A673 (cell line): ENCODE measurements at regions not wholly inside any gene's neighbourhood (a gene's known extent, or its start where the extent isn't known, plus 50 kb on each side); places are given as distances from the start of the nearest gene placed in this dataset.

Experiments used
- BruUV-seq: library from RNA; stranded (reverse); fragments of 400-500 nt; replicated peaks from 2 replicates; lab custom pipeline; 2021; lab: Mats Ljungman, UMichigan
- CTCF ChIA-PET: fragments of 300-600 bp; sonication (Branson Sonifier 250); formaldehyde crosslinking; loops from one replicate; lab custom pipeline; 2022; ENCODE audit warnings: antibody characterized with exemption; lab: Charles Lee
- POLR2A ChIA-PET: fragments of 300-600 bp; sonication (Branson Sonifier 250); formaldehyde crosslinking; loops from one replicate; lab custom pipeline; 2022; ENCODE audit warnings: antibody characterized with exemption; ENCODE audit not compliant: low non-redundant PET; lab: Charles Lee
- DNase-seq: peaks from one replicate; pipeline ENCODE4 v3.0.0-alpha.2; 2015; ENCODE audit warnings: low spot score
- H3K27ac ChIP-seq: fragments of 200-600 bp; sonication (generic); 2 replicates; pipeline ENCODE4 v1.5.1; 2016; ENCODE audit warnings: mixed run types, low read depth, mild to moderate bottlenecking, mixed read lengths, antibody characterized with exemption, low read length; ENCODE audit not compliant: poor library complexity, severe bottlenecking
- H3K27me3 ChIP-seq: fragments of 200-600 bp; sonication (generic); replicated peaks from 2 replicates; pipeline ENCODE4 v1.6.1; 2017; ENCODE audit warnings: mixed run types, low read depth, mild to moderate bottlenecking, mixed read lengths, antibody characterized with exemption, low read length; ENCODE audit not compliant: insufficient read depth, poor library complexity
- H3K36me3 ChIP-seq: fragments of 200-600 bp; sonication (generic); 2 replicates; pipeline ENCODE4 v1.6.1; 2016; ENCODE audit warnings: mixed run types, mild to moderate bottlenecking, mixed read lengths, antibody characterized with exemption, low read length; ENCODE audit not compliant: insufficient read depth, poor library complexity, severe bottlenecking
- H3K4me1 ChIP-seq: fragments of 200-600 bp; sonication (generic); 2 replicates; pipeline ENCODE4 v1.6.1; 2017; ENCODE audit warnings: mixed run types, mild to moderate bottlenecking, mixed read lengths, antibody characterized with exemption, low read length; ENCODE audit not compliant: insufficient read depth, poor library complexity, severe bottlenecking
- H3K4me3 ChIP-seq: fragments of 200-600 bp; sonication (generic); 2 replicates; pipeline ENCODE4 v1.5.1; 2016; ENCODE audit warnings: low read depth, mixed run types, mild to moderate bottlenecking, mixed read lengths, low read length; ENCODE audit not compliant: poor library complexity, severe bottlenecking
- H3K9me3 ChIP-seq: fragments of 200-600 bp; sonication (generic); 2 replicates; pipeline ENCODE4 v1.6.1; 2016; ENCODE audit warnings: mixed run types, low read depth, mild to moderate bottlenecking, mixed read lengths, antibody characterized with exemption, low read length; ENCODE audit not compliant: poor library complexity, severe bottlenecking
- CTCF ChIP-seq: fragments of 300-800, 200-600 bp; sonication (generic); conservative IDR thresholded peaks from 2 replicates; pipeline ENCODE4 v1.5.1; 2017; ENCODE audit warnings: low read depth, mild to moderate bottlenecking, antibody characterized with exemption, low read length, moderate library complexity, mixed read lengths
- EZH2 ChIP-seq: fragments of 200-600 bp; sonication (generic); IDR thresholded peaks from 2 replicates; pipeline ENCODE4 v1.6.1; 2017; ENCODE audit warnings: borderline replicate concordance, low read depth, mild to moderate bottlenecking, mixed read lengths, antibody characterized with exemption, low read length; ENCODE audit not compliant: poor library complexity, severe bottlenecking
- intact Hi-C: fragments of 100-400 bp; cut with micrococcal nuclease; formaldehyde crosslinking; loops from one replicate; pipeline ENCODE4 v1.10.0; 2022; ENCODE audit not compliant: unreplicated experiment

GRCh38 chr7:52764492-52765169 is 270.8 kb upstream of the POM121L12 start:
- intact Hi-C loops, result no loop called here
- TF ChIP-seq CTCF, result no peak
- TF ChIP-seq EZH2, result no peak

DNA sequence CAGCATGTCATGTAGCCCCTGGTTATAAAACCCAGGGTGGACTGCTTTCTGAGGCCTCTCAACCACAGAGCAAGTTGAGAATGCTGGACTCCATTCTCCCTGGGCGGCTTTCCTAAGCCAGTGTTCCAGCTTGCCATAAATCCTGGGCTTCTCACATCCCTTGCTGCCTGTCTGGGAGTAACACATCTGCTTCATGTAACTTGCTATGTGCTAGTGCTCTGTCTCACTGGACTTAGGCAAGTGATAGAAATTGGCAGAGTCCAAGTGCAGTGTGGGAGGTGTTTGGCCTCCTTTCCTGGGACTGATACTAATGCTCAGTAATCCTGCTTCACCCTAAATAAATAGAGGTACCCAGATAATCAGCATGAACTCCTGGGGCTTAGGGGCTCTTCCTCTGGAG is 277.1 kb upstream of the POM121L12 start:
- Histone ChIP-seq H3K27ac (no peak overlapping the region), H3K4me3 (no peak overlapping the region), H3K4me1 (no peaks in the 10 kb centered on the region), H3K9me3 (peaks cover 57% of the 10 kb centered on the region), H3K36me3 (no peaks in the 10 kb centered on the region), H3K27me3 (no peaks in the 10 kb centered on the region)
- ChIA-PET POLR2A (no interaction called here), CTCF (no interaction called here)
- TF ChIP-seq EZH2 (no peak), CTCF (no peak)
- intact Hi-C loops, result no loop called here
- BruUV-seq, result no TSS peak
- DNase-seq, result no peak

More at GRCh38 chr7:52764492-52765169, 270.8 kb upstream of the POM121L12 start:
- Histone ChIP-seq H3K36me3 (no peaks in the 10 kb centered on the region), H3K9me3 (peaks cover 52% of the 10 kb centered on the region), H3K4me3 (no peak overlapping the region), H3K27ac (no peak overlapping the region), H3K4me1 (no peaks in the 10 kb centered on the region), H3K27me3 (no peaks in the 10 kb centered on the region)
- ChIA-PET CTCF (no interaction called here), POLR2A (no interaction called here)
- no peak for DNase-seq
- no TSS peak for BruUV-seq

GRCh38 chr7:52753855-52754254 is 281.6 kb upstream of the POM121L12 start:
- ChIA-PET CTCF (no interaction called here), POLR2A (no interaction called here)
- intact Hi-C loops, result no loop called here
- DNase-seq, result no peak
- H3K4me1 ChIP-seq, result no peaks in the 10 kb centered on the region
- TF ChIP-seq CTCF (no peak), EZH2 (no peak)
- BruUV-seq, result no TSS peak
- H3K27me3 ChIP-seq, result no peaks in the 10 kb centered on the region
- peaks cover 24% of the 10 kb centered on the region for H3K9me3 ChIP-seq
- no peak overlapping the region for H3K4me3 ChIP-seq
- no peaks in the 10 kb centered on the region for H3K36me3 ChIP-seq
- no peak overlapping the region for H3K27ac ChIP-seq
